ENCODE measurements at regions not wholly inside any gene's neighbourhood (a gene's known extent, or its start where the extent isn't known, plus 50 kb on each side); places are given as distances from the start of the nearest gene placed in this dataset.

DNA sequence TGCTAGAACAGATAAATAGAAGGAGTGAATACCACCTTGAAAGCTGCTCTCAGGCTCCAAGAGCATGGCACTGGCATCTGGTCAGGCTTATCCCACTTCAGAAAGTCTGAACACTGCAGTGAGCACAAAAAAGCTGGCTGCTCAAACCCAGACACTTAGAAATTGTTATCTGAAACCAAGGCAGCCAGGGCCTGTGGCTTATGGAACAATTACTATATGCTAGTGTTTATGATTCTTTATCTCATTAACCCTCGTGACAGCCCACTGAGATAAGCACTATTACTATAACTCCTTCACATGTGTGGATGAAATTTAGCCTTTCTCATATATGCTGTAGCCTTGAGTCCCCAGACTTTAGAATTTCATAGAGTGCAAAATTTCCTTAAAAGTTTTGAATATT lies 400.2 kb downstream of the RAB38 start:
- H2AFZ ChIP-seq: no peak overlapping the region
- no peaks in the 10 kb centered on the region for H3K36me3 Mint-ChIP-seq (ENCODE audit: low read depth)
- no peaks in the 10 kb centered on the region for H3K4me1 Mint-ChIP-seq
- DNase-seq (ENCODE audit: low spot score) (no peak), ATAC-seq (no peak)
- no peak overlapping the region for H3K27ac Mint-ChIP-seq
- no peaks in the 10 kb centered on the region for H3K27me3 ChIP-seq (ENCODE audit: insufficient read depth)
- H3K36me3 ChIP-seq (ENCODE audit: insufficient read depth): no peaks in the 10 kb centered on the region
- no peak overlapping the region for H3K27ac ChIP-seq (ENCODE audit: low read depth)
- no peaks in the 10 kb centered on the region for H3K9me3 Mint-ChIP-seq
- no peaks in the 10 kb centered on the region for H3K27me3 Mint-ChIP-seq (ENCODE audit: insufficient read depth, low read depth, poor library complexity)
- H3K9me2 ChIP-seq (ENCODE audit: insufficient read depth): peaks cover 5% of the 10 kb centered on the region; the same call in 1 of the 2 replicates
- H4K20me1 ChIP-seq (replicated peaks; ENCODE audit: insufficient read depth): no peaks in the 10 kb centered on the region
- no peaks in the 10 kb centered on the region for H3K79me2 ChIP-seq (replicated peaks; ENCODE audit: insufficient read depth)
- H3K4me3 ChIP-seq: no peak overlapping the region
- H3K4me3 Mint-ChIP-seq: no peak overlapping the region
- H3K4me2 ChIP-seq: no peak overlapping the region
- TF ChIP-seq, protein P1, sequence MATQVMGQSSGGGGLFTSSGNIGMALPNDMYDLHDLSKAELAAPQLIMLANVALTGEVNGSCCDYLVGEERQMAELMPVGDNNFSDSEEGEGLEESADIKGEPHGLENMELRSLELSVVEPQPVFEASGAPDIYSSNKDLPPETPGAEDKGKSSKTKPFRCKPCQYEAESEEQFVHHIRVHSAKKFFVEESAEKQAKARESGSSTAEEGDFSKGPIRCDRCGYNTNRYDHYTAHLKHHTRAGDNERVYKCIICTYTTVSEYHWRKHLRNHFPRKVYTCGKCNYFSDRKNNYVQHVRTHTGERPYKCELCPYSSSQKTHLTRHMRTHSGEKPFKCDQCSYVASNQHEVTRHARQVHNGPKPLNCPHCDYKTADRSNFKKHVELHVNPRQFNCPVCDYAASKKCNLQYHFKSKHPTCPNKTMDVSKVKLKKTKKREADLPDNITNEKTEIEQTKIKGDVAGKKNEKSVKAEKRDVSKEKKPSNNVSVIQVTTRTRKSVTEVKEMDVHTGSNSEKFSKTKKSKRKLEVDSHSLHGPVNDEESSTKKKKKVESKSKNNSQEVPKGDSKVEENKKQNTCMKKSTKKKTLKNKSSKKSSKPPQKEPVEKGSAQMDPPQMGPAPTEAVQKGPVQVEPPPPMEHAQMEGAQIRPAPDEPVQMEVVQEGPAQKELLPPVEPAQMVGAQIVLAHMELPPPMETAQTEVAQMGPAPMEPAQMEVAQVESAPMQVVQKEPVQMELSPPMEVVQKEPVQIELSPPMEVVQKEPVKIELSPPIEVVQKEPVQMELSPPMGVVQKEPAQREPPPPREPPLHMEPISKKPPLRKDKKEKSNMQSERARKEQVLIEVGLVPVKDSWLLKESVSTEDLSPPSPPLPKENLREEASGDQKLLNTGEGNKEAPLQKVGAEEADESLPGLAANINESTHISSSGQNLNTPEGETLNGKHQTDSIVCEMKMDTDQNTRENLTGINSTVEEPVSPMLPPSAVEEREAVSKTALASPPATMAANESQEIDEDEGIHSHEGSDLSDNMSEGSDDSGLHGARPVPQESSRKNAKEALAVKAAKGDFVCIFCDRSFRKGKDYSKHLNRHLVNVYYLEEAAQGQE (IDR thresholded peaks at IDR 0.05; ENCODE audit: unreplicated experiment): no peak
- no peak for TF ChIP-seq STAT1 (IDR thresholded peaks at IDR 0.05; ENCODE audit: unreplicated experiment)
- no peaks in the 10 kb centered on the region for H3F3A ChIP-seq (replicated peaks; ENCODE audit: low read depth)
- no peaks in the 10 kb centered on the region for H3K4me1 ChIP-seq (ENCODE audit: insufficient read depth)

GRCh38 chr11:87769661-87770060 lies 405.6 kb downstream of the RAB38 start:
- Mint-ChIP-seq H3K9me3 (peaks cover 3% of the 10 kb centered on the region; the same call in 1 of the 3 replicates), H3K27ac (no peak overlapping the region), H3K27me3 (ENCODE audit: insufficient read depth, low read depth, poor library complexity) (no peaks in the 10 kb centered on the region), H3K4me1 (peaks cover 4% of the 10 kb centered on the region; the same call in 2 of the 3 replicates), H3K4me3 (no peak overlapping the region), H3K36me3 (ENCODE audit: low read depth) (no peaks in the 10 kb centered on the region)
- H3K4me1 ChIP-seq (ENCODE audit: insufficient read depth): peaks cover 8% of the 10 kb centered on the region
- no peaks in the 10 kb centered on the region for H3K27me3 ChIP-seq (ENCODE audit: insufficient read depth)
- no peak overlapping the region for H3K4me3 ChIP-seq
- H3K4me2 ChIP-seq: no peak overlapping the region
- H2AFZ ChIP-seq: no peak overlapping the region
- no peak overlapping the region for H3K27ac ChIP-seq (ENCODE audit: low read depth)
- peaks cover 4% of the 10 kb centered on the region; the same call in 1 of the 2 replicates for H3K9me2 ChIP-seq (ENCODE audit: insufficient read depth)
- H3K79me2 ChIP-seq (replicated peaks; ENCODE audit: insufficient read depth): no peaks in the 10 kb centered on the region
- no peaks in the 10 kb centered on the region for H4K20me1 ChIP-seq (replicated peaks; ENCODE audit: insufficient read depth)
- no peaks in the 10 kb centered on the region for H3F3A ChIP-seq (replicated peaks; ENCODE audit: low read depth)
- ATAC-seq (no peak), DNase-seq (ENCODE audit: low spot score) (no peak)
- H3K36me3 ChIP-seq (ENCODE audit: insufficient read depth): no peaks in the 10 kb centered on the region
- TF ChIP-seq, protein P2, sequence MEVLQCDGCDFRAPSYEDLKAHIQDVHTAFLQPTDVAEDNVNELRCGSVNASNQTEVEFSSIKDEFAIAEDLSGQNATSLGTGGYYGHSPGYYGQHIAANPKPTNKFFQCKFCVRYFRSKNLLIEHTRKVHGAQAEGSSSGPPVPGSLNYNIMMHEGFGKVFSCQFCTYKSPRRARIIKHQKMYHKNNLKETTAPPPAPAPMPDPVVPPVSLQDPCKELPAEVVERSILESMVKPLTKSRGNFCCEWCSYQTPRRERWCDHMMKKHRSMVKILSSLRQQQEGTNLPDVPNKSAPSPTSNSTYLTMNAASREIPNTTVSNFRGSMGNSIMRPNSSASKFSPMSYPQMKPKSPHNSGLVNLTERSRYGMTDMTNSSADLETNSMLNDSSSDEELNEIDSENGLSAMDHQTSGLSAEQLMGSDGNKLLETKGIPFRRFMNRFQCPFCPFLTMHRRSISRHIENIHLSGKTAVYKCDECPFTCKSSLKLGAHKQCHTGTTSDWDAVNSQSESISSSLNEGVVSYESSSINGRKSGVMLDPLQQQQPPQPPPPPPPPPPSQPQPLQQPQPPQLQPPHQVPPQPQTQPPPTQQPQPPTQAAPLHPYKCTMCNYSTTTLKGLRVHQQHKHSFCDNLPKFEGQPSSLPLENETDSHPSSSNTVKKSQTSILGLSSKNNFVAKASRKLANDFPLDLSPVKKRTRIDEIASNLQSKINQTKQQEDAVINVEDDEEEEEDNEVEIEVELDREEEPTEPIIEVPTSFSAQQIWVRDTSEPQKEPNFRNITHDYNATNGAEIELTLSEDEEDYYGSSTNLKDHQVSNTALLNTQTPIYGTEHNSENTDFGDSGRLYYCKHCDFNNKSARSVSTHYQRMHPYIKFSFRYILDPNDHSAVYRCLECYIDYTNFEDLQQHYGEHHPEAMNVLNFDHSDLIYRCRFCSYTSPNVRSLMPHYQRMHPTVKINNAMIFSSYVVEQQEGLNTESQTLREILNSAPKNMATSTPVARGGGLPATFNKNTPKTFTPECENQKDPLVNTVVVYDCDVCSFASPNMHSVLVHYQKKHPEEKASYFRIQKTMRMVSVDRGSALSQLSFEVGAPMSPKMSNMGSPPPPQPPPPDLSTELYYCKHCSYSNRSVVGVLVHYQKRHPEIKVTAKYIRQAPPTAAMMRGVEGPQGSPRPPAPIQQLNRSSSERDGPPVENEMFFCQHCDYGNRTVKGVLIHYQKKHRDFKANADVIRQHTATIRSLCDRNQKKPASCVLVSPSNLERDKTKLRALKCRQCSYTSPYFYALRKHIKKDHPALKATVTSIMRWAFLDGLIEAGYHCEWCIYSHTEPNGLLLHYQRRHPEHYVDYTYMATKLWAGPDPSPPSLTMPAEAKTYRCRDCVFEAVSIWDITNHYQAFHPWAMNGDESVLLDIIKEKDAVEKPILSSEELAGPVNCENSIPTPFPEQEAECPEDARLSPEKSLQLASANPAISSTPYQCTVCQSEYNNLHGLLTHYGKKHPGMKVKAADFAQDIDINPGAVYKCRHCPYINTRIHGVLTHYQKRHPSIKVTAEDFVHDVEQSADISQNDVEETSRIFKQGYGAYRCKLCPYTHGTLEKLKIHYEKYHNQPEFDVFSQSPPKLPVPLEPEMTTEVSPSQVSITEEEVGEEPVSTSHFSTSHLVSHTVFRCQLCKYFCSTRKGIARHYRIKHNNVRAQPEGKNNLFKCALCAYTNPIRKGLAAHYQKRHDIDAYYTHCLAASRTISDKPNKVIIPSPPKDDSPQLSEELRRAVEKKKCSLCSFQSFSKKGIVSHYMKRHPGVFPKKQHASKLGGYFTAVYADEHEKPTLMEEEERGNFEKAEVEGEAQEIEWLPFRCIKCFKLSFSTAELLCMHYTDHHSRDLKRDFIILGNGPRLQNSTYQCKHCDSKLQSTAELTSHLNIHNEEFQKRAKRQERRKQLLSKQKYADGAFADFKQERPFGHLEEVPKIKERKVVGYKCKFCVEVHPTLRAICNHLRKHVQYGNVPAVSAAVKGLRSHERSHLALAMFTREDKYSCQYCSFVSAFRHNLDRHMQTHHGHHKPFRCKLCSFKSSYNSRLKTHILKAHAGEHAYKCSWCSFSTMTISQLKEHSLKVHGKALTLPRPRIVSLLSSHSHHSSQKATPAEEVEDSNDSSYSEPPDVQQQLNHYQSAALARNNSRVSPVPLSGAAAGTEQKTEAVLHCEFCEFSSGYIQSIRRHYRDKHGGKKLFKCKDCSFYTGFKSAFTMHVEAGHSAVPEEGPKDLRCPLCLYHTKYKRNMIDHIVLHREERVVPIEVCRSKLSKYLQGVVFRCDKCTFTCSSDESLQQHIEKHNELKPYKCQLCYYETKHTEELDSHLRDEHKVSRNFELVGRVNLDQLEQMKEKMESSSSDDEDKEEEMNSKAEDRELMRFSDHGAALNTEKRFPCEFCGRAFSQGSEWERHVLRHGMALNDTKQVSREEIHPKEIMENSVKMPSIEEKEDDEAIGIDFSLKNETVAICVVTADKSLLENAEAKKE (CRISPR knock-in tag; IDR thresholded peaks at IDR 0.05): no peak
- TF ChIP-seq, protein P1 (IDR thresholded peaks at IDR 0.05; ENCODE audit: unreplicated experiment): no peak
- TF ChIP-seq POLR2AphosphoS5 (IDR thresholded peaks at IDR 0.05; ENCODE audit: low read depth) (no peak), CTCF (conservative IDR thresholded peaks at IDR 0.05; ENCODE audit: low read depth in 2 of 2) (no peak), EZH2phosphoT487 (IDR thresholded peaks at IDR 0.05; ENCODE audit: unreplicated experiment) (no peak)

Data from GM23338 (cell line).